A549 (cell line): ENCODE measurements at regions not wholly inside any gene's neighbourhood (a gene's known extent, or its start where the extent isn't known, plus 50 kb on each side); places are given as distances from the start of the nearest gene placed in this dataset.

Experiments
- ATAC-seq, 2 experiments: fragments of 200-7000 bp in 1 of 2; fragments of >200 bp in 1 of 2; cut with Nextera tagmentation in 1 of 2; cut with Tn5 transposase in 1 of 2; 3 replicates each; pipeline versions ENCODE4 v1.8.0 to v1.9.1; 2018 to 2020; ENCODE audit warnings: mild to moderate bottlenecking in 1 of 2, moderate library complexity in 1 of 2
- CTCF ChIA-PET: fragments of 300-600 bp; sonication (Branson Sonifier 250); formaldehyde crosslinking; extraction: SDS; loops from one replicate; lab custom pipeline; 2021; ENCODE audit warnings: antibody characterized with exemption, inconsistent platforms; lab: Yijun Ruan, JAX
- POLR2A ChIA-PET: fragments of 350-600 bp; formaldehyde crosslinking; extraction: SDS; loops from one replicate; lab custom pipeline; 2021; ENCODE audit warnings: antibody characterized with exemption, inconsistent platforms; lab: Yijun Ruan, JAX
- DNase-seq, 2 experiments: peaks; one replicate each; pipeline versions ENCODE4 v3.0.0 to v3.0.0-alpha.2; 2011 to 2016; ENCODE audit warnings: low read depth in 1 of 2, low spot score in 1 of 2
- FAIRE-seq: peaks from 2 replicates; lab custom pipeline; 2011; peaks lifted over from hg19 to GRCh38; lab: Jason Lieb, UNC
- H3K27ac ChIP-seq, 2 experiments: fragments of >200 bp; sonication (Bioruptor Twin); formaldehyde crosslinking; 3 replicates each; pipeline ENCODE4 v1.5.1; 2016 to 2017
- H3K4me1 ChIP-seq: fragments of >200 bp; sonication (Bioruptor Twin); formaldehyde crosslinking; 3 replicates; pipeline ENCODE4 v1.6.1; 2016
- H3K4me2 ChIP-seq: fragments of >200 bp; sonication (Bioruptor Twin); formaldehyde crosslinking; 3 replicates; pipeline ENCODE4 v1.6.1; 2016
- H3K4me3 ChIP-seq: fragments of >200 bp; sonication (Bioruptor Twin); formaldehyde crosslinking; 3 replicates; pipeline ENCODE4 v1.5.1; 2016
- H3K9me3 ChIP-seq: fragments of >200 bp; sonication (Bioruptor Twin); formaldehyde crosslinking; 3 replicates; pipeline ENCODE4 v1.6.1; 2016
- CHD2 ChIP-seq: fragments of 150-350 bp; IDR thresholded peaks from 2 replicates; pipeline ENCODE4 v1.6.1; 2014; ENCODE audit warnings: low read length; ENCODE audit not compliant: partially characterized antibody
- EHMT2 ChIP-seq: fragments of 200-600 bp; sonication (generic); IDR thresholded peaks from 2 replicates; pipeline ENCODE4 v1.6.1; 2016; ENCODE audit warnings: antibody characterized with exemption, low read depth, mild to moderate bottlenecking, moderate library complexity
- FOXS1 ChIP-seq: fragments of 250-450 bp; sonication (Bioruptor Pico); IDR thresholded peaks from 2 replicates; pipeline ENCODE4 v1.5.0; 2020; ENCODE audit warnings: mild to moderate bottlenecking, moderate library complexity
- GATA3 ChIP-seq: IDR thresholded peaks from 2 replicates; pipeline ENCODE4 v1.6.1; 2012; ENCODE audit warnings: borderline replicate concordance
- HOXA7 ChIP-seq: fragments of 250-450 bp; sonication (Bioruptor Pico); IDR thresholded peaks from 2 replicates; pipeline ENCODE4 v1.5.0; 2020; ENCODE audit warnings: mild to moderate bottlenecking, moderate library complexity
- MAFK ChIP-seq: fragments of 450-650 bp; IDR thresholded peaks from 2 replicates; pipeline ENCODE4 v1.6.1; 2014; ENCODE audit not compliant: partially characterized antibody
- NR3C1 ChIP-seq: fragments of >200 bp; sonication (Bioruptor Twin); formaldehyde crosslinking; IDR thresholded peaks from 3 replicates; pipeline ENCODE4 v1.6.1; 2017
- PHF8 ChIP-seq: fragments of 200-600 bp; sonication (generic); IDR thresholded peaks from 2 replicates; pipeline ENCODE4 v1.6.1; 2016; ENCODE audit warnings: low read depth, mild to moderate bottlenecking, antibody characterized with exemption, moderate library complexity, borderline replicate concordance
- POLR2AphosphoS2 ChIP-seq: conservative IDR thresholded peaks from 2 replicates; pipeline ENCODE4 v1.6.1; 2012; ENCODE audit warnings: low read length, improper control_type of control experiment, inconsistent platforms
- RAD21 ChIP-seq, 2 experiments: fragments of >200 bp in 1 of 2; sonication (Bioruptor Twin) in 1 of 2; formaldehyde crosslinking in 1 of 2; IDR thresholded peaks in 1 of 2; conservative IDR thresholded peaks in 1 of 2; 2 replicates in 1 of 2; 3 replicates in 1 of 2; pipeline ENCODE4 v1.6.1; 2012 to 2018; ENCODE audit warnings: inconsistent platforms in 1 of 2
- SMC3 ChIP-seq: fragments of >200 bp; sonication (Bioruptor Twin); formaldehyde crosslinking; IDR thresholded peaks from 3 replicates; pipeline ENCODE4 v1.6.1; 2018; ENCODE audit warnings: inconsistent platforms
- WGBS: methylation state at CpG from one replicate; pipeline ENCODE4 v1.1.6; 2017; ENCODE audit errors: missing lambda C conversion rate; 5-methylcytosine and 5-hydroxymethylcytosine counted together
- TF ChIP-seq, protein P1 (sequence below): fragments of 250-450 bp; sonication (Bioruptor Pico); IDR thresholded peaks from 2 replicates; pipeline ENCODE4 v1.5.0; 2021; ENCODE audit warnings: mild to moderate bottlenecking, moderate library complexity, borderline replicate concordance
- TF ChIP-seq, protein P2 (sequence below): fragments of 450-650 bp; IDR thresholded peaks from 2 replicates; pipeline ENCODE4 v1.6.1; 2014; ENCODE audit warnings: antibody characterized with exemption
- TF ChIP-seq, protein P3 (sequence below): IDR thresholded peaks from 2 replicates; pipeline ENCODE4 v1.6.1; 2012; ENCODE audit warnings: low read depth, borderline replicate concordance
- TF ChIP-seq, protein P4 (sequence below): IDR thresholded peaks from 2 replicates; pipeline ENCODE4 v1.6.1; 2012
- TF ChIP-seq, protein P5 (sequence below): fragments of 250-450 bp; sonication (Bioruptor Pico); IDR thresholded peaks from 2 replicates; pipeline ENCODE4 v1.5.0; 2020; ENCODE audit warnings: low read depth, mild to moderate bottlenecking, moderate library complexity
- TF ChIP-seq, protein P6 (sequence below): fragments of >200 bp; sonication (Bioruptor Twin); formaldehyde crosslinking; IDR thresholded peaks from 3 replicates; pipeline ENCODE4 v1.6.1; 2016
- TF ChIP-seq, protein P7 (sequence below): fragments of >200 bp; sonication (Bioruptor Twin); formaldehyde crosslinking; IDR thresholded peaks from 2 replicates; pipeline ENCODE4 v1.6.1; 2016

DNA sequence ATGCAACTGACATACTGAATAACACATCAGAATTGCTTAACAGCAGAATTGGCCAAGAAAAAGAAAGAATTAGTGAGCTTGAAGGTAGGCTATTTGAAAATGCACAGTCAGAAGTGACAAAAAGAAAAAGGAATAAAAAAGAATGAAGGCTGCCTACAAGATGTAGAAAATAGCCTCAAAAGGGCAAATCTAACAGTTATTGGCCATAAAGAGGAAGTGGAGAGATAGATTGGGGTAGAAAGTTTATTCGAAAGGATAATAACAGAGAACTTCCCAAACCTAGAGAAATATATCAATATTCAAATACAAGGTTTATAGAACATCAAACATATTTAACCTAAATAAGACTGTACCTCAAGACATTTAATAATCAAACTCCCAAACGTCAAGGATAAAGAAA is 67.5 kb downstream of the ATP6V1G3 start:
- CTCF ChIA-PET: no interaction called here
- WGBS: 58% methylated on average over 2 of the region's 2 CpGs

DNA sequence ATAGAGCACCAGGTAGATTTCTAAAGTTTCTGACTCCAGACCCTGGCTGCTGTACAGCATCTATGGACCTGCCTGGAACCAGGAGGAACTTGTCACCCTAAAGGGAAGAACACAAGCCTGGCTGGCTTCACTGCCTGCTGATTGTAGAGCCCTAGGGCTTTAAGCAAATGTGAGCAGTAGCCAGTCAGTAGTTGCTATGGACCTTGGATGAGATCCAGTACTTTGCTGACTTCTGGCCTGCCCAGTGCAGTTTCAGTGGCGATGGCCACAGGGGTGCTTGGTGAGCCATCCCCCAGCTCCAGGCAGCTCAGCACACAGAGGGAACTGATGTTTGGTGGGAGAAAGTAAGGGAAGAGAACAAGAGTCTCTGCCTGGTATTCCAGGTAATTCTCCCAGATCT is 68.4 kb downstream of the ATP6V1G3 start:
- H3K4me3 ChIP-seq: no peak overlapping the region
- POLR2A ChIA-PET: no interaction called here
- H3K9me3 ChIP-seq: no peaks in the 10 kb centered on the region
- H3K4me2 ChIP-seq: no peak overlapping the region
- FAIRE-seq (no peak), DNase-seq (no peak), ATAC-seq (no peak)
- CTCF ChIA-PET: interaction anchor here (0.6 kb wide), 1 partner anchor 150 kb away, joined by 3 read pairs; no protein-coding TSS in a partner anchor
- H3K27ac ChIP-seq: no peak overlapping the region
- H3K4me1 ChIP-seq: no peaks in the 10 kb centered on the region
- 60% methylated on average over 1 of the region's 1 CpG for WGBS
- TF ChIP-seq, protein P1, sequence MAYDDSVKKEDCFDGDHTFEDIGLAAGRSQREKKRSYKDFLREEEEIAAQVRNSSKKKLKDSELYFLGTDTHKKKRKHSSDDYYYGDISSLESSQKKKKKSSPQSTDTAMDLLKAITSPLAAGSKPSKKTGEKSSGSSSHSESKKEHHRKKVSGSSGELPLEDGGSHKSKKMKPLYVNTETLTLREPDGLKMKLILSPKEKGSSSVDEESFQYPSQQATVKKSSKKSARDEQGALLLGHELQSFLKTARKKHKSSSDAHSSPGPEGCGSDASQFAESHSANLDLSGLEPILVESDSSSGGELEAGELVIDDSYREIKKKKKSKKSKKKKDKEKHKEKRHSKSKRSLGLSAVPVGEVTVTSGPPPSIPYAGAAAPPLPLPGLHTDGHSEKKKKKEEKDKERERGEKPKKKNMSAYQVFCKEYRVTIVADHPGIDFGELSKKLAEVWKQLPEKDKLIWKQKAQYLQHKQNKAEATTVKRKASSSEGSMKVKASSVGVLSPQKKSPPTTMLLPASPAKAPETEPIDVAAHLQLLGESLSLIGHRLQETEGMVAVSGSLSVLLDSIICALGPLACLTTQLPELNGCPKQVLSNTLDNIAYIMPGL (CRISPR knock-in tag): no peak
- TF ChIP-seq EHMT2 (no peak), MAFK (no peak), RAD21 (conservative IDR thresholded peaks at IDR 0.05 in 1 of 2, IDR thresholded peaks at IDR 0.05 in 1 of 2) (no peak), HOXA7 (CRISPR knock-in tag) (no peak), GATA3 (no peak), FOXS1 (no peak), NR3C1 (no peak), POLR2AphosphoS2 (no peak)
- TF ChIP-seq, protein P2, sequence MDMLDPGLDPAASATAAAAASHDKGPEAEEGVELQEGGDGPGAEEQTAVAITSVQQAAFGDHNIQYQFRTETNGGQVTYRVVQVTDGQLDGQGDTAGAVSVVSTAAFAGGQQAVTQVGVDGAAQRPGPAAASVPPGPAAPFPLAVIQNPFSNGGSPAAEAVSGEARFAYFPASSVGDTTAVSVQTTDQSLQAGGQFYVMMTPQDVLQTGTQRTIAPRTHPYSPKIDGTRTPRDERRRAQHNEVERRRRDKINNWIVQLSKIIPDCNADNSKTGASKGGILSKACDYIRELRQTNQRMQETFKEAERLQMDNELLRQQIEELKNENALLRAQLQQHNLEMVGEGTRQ: no peak

More for the DNA sequence above, 67.5 kb downstream of the ATP6V1G3 start:
- no peak overlapping the region for H3K4me2 ChIP-seq
- TF ChIP-seq CHD2 (no peak), GATA3 (no peak), EHMT2 (no peak), PHF8 (no peak), POLR2AphosphoS2 (no peak), SMC3 (no peak), FOXS1 (no peak)
- TF ChIP-seq, protein P3, sequence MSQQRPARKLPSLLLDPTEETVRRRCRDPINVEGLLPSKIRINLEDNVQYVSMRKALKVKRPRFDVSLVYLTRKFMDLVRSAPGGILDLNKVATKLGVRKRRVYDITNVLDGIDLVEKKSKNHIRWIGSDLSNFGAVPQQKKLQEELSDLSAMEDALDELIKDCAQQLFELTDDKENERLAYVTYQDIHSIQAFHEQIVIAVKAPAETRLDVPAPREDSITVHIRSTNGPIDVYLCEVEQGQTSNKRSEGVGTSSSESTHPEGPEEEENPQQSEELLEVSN: no peak
- TF ChIP-seq, protein P2: no peak
- TF ChIP-seq, protein P4, sequence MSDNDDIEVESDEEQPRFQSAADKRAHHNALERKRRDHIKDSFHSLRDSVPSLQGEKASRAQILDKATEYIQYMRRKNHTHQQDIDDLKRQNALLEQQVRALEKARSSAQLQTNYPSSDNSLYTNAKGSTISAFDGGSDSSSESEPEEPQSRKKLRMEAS: no peak
- TF ChIP-seq, protein P5, sequence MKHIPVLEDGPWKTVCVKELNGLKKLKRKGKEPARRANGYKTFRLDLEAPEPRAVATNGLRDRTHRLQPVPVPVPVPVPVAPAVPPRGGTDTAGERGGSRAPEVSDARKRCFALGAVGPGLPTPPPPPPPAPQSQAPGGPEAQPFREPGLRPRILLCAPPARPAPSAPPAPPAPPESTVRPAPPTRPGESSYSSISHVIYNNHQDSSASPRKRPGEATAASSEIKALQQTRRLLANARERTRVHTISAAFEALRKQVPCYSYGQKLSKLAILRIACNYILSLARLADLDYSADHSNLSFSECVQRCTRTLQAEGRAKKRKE (CRISPR knock-in tag): no peak
- TF ChIP-seq, protein P6, sequence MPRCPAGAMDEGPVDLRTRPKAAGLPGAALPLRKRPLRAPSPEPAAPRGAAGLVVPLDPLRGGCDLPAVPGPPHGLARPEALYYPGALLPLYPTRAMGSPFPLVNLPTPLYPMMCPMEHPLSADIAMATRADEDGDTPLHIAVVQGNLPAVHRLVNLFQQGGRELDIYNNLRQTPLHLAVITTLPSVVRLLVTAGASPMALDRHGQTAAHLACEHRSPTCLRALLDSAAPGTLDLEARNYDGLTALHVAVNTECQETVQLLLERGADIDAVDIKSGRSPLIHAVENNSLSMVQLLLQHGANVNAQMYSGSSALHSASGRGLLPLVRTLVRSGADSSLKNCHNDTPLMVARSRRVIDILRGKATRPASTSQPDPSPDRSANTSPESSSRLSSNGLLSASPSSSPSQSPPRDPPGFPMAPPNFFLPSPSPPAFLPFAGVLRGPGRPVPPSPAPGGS: no peak
- TF ChIP-seq, protein P7, sequence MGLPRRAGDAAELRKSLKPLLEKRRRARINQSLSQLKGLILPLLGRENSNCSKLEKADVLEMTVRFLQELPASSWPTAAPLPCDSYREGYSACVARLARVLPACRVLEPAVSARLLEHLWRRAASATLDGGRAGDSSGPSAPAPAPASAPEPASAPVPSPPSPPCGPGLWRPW: no peak
- H3K9me3 ChIP-seq: no peaks in the 10 kb centered on the region
- FAIRE-seq (no peak), DNase-seq (no peak), ATAC-seq (no peak)
- no peak overlapping the region for H3K27ac ChIP-seq
- no peaks in the 10 kb centered on the region for H3K4me1 ChIP-seq
- POLR2A ChIA-PET: no interaction called here
- H3K4me3 ChIP-seq: no peak overlapping the region
